Esophagus mucosa (tissue), 1 donor: ENCODE measurements at regions not wholly inside any gene's neighbourhood (a gene's known extent, or its start where the extent isn't known, plus 50 kb on each side); places are given as distances from the start of the nearest gene placed in this dataset.

Experiments
- ATAC-seq: fragments of 200-7000 bp; cut with Tn5 transposase; one replicate; pipeline ENCODE4 v1.9.1; 2020
- donor health status: DM: yes; HTN: yes; CAD: no.

DNA sequence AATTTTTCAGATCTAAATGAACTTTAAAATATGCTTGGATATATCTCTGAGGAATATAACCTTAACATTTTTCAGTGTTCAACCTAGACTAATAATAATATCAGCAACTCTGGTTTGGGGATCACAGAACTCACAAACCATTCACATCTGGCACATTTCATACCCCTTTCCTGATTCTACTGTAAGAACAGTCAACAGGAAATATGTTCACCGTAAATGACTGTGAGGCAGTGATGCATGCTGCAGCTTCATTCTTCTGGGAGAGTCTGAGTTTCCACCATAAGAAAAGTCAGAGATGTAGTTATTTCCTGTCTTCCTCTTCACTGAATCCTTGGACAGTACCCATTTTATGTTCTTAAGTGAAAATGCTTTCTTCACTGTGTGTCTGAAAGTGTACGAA is 134.2 kb upstream of the IFNGR1 start:
- ATAC-seq, result no peak

DNA sequence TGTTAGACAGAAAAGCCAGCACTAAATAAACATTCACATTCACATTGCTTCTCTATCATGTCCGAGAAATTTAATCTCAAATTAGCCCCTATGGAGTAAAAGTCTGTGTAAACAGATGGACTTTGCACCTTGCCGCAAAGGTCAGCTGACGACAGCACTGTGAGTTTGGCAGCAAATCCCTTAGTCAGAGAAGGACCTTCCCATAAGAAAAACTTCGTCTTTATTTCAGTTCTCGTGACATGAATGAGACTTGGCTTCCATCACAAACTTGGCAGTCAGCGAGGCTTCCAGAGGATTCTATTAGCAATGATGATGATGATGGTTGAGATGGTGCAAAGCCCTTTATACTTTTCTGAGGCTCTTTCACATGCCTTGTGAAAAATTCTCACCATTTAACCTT is 133.7 kb upstream of the IFNGR1 start:
- ATAC-seq, result no peak

DNA sequence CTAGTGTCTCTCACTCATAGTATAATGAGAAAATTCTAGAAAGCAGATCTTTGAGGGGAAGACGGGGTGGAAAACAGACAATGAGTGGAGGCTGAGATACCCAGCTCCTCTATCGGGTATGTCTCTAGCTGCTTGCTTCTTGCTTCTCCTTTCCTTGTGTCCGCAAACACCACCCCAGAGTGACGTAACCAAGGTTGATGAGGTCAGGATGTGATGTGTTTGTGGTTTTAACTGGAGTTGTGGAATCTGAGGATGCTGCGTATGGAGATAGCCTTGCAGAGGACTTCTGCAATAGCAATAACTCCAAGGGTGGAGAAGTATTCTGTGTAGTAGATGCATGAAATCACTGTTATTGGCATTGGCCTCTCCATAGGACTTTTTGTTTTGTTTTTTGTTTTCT is 132.7 kb upstream of the IFNGR1 start:
- ATAC-seq, result no peak

DNA sequence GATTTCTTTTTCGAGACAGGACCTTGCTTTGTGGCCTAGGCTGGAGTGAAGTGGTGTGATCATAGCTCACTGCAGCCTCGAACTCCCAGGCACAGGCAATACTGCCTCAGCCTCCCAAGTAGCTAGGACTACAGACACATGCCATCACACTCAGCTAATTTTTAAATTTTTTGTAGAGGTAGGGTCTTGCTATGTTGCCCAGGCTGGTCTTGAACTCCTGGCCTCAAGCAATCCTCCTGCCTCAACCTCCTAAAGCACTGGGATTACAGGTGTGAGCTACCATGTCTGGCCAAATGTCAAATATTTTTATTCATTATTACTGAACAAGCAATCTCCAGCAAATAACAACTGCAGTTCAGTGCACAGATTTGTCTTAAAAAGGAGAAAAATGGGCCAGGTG is 131.7 kb upstream of the IFNGR1 start:
- ATAC-seq, result no peak

DNA sequence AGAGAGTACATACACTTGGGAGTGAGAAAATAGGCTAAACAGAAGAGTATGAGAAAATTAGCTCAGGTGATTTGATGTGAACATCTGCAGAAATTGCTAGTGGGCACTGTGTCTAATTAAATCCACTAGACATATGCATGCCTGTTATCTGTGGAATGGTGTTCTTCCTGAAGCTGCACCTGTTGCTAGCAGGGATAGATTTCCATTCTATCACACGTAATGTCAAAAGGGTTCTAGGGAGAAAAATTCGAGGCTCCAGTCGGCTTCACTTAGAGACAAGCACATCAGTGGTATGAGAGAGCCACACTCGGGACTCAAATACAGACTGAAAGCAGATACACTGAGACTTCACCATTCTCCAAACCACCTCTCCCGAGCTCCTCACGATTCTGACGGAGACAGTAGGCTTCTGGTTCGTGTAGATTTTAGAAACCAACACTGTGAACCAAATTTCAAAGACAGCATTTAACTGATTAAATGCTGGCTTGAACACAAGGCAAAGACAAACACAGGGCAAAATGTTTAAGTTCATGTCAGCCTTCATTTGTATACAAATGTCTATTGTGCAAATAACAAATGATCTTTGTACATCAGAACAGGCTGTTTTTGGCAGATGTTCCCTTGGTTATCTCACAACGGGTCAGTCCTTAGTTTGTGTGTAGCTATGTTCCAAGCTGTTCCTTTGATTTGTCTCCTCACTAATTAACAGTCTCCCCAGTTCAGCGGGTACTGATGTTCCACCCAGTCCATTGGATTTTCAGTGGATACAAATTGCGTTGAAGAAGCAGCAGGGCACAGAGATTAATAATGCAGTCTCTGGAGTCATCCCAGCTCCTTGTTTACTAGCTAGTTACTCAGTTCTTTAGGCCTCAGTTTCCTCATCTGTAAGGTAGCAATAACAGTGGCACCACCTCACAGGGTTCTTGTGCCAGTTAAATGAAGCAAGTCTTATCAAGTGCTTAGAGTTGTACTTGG is 131.0 kb upstream of the IFNGR1 start:
- no peak for ATAC-seq

DNA sequence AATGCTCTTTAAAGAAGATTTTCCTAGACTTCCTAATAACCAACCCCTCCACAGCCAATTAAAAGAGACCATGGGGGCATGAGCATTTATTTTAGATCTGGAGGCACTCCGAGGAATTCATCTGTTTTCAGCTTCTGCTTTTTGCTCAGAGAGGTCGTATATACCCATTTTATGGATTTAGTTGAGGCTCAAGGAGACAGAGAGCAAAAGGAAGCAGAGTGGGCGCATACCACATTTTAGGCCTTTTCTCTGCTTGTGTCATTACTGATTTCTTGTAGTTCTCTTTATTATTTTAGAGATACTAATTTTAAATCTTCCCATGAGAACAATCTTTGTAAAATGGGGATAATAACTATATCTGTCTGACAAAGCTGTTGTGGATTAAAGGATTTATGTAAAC is 129.6 kb upstream of the IFNGR1 start:
- no peak for ATAC-seq

DNA sequence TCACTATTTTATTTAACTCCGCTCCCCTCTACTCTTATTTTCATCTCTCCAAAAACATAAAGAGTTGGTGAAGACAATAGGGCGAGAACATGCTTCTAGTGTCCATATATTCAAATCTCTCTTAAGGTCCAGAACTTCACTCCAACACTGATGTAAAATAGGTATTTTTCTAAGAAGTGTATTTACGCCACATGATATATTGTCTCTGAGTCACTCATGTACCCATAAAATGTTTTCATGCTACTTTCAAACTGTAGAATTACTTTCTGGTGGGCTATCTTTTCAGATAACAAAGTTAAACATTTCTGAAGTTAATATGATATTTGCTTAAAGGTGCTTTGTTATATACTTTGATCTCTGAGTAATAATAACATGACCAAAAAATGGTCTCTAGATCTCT is 124.1 kb upstream of the IFNGR1 start:
- ATAC-seq, result no peak

DNA sequence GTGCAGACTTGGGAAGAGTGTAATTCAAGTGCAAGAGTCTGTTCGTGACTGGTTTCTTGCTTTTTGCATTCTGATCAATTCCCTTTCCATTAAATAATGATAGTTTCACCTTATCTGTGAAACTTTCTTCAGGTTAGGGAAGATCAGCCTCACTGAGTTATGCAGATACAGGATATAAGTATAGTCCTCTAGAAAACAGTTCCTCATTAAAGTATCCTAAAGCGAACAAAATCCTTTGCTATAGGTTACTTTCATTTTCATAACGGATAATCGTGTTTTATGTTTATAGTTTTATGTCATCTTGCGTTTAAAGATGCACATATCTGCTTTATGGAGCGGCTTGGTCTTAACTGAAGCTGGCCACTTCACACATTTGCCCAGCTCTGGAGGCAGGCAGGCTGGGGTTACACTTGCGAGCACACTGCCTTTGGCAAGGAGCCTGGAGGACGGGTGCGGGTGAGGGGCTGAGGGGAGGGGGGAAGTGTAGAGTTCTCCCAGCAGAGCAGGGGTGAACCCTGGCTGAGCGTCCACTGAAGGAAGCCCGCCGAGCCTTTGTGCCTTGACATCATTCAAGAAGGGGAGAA is 123.5 kb upstream of the IFNGR1 start:
- ATAC-seq, result no peak

DNA sequence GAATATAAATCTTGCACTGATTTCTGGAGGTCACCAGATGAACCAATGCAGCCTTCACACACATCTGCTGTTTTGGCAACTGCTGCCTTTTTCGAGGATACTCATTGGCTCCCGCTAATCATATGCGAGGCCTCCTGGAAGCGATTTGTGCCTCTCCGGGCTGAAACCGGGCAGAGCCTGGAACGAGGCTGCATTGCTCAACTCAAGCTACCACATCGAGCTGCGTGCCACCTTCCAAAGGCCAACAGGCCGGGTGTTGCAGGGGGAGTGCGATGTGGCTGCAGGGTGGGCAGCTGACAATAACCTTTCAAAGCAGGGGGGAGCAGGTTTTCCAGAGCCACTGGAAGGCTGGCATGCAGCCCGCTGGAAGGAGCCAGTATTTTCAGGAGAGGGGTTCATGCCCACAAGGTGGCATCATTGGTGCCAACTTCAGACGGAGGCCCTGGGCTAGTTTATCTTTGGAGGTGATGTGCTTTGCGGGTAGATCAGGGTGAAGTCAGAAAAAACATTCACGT is 122.6 kb upstream of the IFNGR1 start:
- ATAC-seq, result no peak

DNA sequence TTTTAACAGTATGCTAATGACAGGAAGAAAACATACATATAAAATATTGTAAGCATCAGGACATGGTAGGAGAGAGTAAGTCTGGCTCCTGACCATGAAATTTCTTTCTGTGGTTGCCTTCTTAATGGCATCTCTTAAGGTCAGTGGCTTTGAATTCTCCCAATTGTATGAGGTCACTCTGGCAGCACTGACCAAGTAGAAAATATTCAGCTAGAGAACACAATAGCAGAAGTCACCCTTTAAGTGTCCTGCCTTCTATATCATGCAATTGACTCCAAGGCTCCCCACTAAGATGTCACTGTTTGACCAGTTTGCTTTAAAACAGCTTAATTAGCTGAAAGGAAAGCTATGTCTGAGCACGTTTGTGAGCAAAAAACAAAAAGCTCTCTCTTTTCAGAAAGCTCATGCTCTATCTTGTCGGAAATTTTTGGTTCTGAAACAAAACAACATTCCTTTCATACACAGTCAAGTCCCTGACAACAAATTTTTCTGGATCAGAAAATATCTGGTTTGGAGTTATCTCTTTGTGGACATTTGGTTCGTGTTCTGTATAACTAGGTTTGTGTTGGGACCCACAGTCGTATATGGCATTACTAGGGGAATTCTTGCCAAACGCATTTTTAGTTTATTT is 120.9 kb upstream of the IFNGR1 start:
- ATAC-seq, result no peak

DNA sequence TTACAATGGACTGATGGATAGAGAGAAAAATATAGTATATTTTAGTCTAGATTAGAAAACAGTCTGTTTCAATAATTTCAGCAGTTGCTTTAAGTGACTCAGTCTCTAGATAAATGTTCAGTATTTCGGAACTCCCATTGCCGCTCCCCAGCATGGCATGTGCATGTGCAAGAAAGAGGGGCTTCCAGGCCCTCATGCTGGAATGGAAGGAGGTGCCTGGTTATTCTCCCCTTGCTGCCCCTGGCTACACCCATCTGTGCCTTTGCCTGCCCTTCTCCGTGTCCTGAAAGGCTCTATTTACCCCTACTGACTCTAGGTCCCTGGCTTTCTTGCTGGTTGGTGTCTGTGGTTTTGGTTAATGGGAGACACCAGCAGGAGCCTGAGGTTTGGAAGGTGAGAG is 115.7 kb upstream of the IFNGR1 start:
- ATAC-seq, result no peak

DNA sequence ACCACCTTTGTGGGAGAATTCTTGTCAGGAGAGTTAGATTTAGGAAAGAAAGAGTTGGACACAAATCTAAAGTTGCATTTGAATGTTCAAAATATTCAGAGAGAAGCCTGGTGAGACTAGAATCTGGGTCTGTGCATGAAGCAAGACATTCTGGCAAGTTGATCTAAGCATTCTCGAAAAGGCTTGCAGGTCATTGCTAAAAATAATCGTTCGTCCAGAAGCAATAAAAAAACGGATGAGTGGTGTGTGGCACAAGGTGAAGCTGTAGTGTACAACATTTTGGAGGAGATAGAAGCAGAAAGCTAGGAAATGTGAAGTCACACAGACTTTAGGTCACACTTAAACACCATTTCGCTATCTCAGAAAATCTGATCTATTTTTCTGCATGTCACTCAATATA is 114.9 kb upstream of the IFNGR1 start:
- ATAC-seq, result no peak

DNA sequence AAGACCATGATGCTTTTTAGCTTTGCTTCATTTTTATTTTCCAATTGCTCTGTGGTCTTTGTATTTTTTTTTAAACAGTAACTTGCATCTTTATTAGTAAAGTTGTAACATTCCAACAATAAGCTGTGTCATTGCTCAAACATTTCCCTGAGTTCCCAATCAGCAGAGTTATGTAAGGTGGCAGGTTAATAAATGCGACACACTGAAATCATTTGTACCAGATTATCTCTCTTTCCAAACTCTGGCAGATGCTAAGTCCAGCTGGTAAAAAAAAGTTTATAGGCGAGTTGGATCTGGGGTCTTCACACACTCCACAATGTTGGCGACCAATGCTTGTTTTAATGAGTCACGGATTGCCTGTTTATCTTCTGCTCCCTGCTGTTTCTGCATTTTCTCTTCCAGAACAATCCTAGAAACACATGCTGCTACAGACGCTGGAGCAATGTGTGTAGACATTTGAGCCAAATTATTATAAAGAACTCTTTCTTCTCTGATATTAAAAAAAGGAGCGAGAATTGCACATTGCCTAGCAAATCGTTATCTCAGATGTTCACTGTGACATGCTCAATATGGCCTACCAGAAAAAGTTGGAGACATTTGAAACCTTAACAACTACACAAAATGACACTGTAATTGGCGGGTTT is 113.6 kb upstream of the IFNGR1 start:
- no peak for ATAC-seq

DNA sequence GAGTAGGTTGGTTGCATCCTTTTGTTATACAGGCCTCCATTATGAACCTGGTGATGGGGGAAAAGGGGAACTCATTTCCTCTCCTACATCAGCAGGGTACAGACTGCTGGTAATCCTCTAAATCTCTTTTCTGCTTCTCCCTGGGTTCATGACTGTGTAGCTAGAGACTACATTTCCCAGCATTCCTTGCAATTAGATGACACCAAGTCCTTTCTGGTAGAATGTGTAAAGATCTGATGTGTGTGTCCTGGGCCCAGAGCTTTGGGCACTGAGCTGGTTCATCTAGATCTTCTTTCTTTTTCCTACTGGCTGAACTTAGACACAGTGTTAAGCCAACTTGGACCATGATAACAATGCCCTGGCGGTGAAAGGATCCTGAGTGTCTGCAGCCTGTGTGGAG is 104.7 kb upstream of the IFNGR1 start:
- no peak for ATAC-seq

DNA sequence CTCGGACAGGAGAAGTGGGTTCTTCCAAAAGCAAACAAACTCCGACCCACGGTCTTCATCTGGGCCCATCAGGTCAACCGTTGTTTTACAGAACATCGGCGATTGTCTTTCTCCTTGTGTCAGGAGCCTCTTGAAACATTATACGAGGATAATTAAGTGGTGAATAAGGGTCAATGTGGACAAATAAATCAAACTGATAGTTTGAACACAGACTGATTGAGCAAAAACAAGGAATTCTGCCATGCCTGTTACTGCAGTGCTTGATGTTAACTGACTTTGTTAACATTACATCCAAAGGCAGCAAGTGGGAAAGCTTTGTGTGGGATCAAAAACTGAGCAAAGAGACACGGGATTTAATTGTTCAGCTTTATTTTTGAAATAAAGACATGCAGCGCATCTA is 101.1 kb upstream of the IFNGR1 start:
- ATAC-seq, result no peak

DNA sequence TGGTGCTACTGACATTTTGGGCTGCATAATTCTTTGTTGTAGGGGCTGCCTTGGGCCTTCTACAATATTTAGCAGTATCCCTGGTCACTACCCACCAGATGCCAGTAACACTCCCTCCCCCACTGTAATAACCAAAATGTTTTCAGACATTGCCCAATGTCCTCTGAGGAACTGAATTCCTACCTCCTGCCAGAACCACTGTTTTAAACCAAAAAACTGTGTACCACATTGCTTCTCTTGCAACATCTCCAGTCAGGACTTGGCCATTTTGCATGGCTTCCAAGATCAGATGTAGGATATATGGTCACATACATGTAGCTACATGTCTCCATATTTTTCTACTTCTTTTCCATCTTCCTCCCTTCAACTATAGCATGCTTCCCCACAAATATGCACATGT is 97.4 kb upstream of the IFNGR1 start:
- no peak for ATAC-seq

DNA sequence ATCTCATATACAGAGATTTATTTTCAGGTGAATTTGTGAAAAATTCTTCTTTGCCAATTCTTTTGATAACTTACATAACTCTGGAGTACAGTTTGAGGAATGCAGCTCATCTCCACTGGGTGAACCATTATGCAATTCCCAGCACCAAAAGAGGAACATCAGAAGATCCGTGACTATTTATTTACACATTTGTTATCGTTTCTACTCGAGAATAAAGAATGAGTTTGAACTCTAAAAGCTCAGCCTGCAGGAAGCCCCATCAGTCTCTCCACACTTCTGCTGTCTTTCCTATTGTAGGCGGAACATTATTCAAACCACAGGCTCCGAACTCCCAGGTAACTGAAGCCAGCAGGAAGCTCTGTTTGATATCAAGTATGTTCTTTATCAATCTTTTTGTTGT is 95.9 kb upstream of the IFNGR1 start:
- no peak for ATAC-seq

DNA sequence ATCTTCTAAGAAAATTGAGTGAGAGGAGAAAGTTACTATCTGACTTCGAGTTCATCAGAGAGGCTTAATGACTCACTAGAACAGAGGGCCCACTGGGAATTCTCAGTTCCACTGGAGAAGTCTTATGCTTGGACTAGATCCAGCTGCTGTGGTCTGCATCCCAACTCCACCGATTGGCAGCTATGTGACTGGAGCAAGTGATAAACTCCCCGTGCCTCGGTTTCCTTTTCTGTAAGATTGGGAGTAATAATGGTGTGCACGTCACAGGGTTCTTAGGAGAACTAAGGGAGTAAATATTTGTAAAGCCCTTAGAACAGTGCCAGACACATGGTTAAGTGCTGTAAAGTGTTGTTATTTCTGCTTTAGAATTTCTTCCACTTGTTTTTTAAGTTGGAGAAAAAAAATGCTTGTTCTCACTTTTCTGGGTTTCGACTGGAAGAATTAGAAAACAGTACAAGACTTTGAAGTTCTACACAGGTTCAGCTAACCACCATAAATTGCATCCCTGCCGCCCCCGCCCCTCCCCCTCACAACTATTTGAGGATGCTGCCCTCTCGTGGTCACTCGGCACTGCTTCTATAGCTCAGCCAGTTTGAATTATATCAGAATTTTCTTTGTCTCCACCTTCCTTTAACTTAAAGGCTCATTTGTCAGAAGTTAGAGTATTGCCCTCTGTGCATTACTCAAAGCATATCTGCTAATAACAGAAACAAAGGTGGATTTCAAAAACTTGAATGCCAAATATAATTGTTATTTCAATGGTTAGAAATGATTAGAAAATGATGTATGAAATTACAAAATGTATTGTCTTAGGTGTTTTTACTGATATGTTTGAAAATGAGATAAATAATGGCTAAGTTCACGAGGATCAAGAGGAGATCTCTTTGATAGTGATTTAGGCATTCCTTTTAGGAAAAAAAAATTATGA is 95.0 kb upstream of the IFNGR1 start:
- peak; percentile 70 for ATAC-seq

DNA sequence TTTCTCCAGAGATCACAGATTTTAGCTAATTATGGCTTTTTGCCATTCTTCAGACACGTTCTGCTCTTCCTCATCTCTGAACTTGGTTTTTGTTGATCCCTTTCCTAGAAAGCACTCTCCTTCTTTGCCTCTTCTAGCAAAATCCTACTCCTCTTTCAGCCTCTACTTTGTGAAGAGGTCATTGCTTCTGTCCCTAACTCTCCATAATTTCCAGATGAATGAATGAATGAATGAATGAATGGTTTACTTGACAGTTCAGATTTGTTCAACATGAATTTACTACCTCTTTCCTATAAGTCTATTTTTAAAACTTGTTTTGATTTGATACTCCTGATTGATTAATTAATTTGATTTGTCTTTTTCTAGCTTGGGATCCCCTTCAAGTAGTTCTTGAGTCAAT is 94.0 kb upstream of the IFNGR1 start:
- no peak for ATAC-seq

DNA sequence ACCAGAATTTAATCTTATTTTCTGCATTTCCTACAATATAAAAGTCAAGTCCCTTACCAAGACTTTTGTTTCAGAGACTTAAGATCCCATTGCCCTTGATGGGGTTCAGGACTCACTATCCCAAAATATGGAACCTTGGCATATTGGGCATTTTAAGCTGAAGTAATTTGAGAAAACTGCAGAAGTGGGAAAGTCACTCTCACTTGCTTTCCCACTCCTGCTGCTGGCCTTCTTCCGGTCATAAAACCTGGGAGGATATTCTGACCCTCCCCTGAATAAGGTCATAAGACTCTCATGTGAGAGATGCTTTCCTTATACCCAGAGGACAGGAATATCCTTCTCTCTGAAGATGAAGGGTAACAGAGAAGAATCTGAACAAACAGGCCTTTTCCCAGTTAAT is 92.8 kb upstream of the IFNGR1 start:
- no peak for ATAC-seq

DNA sequence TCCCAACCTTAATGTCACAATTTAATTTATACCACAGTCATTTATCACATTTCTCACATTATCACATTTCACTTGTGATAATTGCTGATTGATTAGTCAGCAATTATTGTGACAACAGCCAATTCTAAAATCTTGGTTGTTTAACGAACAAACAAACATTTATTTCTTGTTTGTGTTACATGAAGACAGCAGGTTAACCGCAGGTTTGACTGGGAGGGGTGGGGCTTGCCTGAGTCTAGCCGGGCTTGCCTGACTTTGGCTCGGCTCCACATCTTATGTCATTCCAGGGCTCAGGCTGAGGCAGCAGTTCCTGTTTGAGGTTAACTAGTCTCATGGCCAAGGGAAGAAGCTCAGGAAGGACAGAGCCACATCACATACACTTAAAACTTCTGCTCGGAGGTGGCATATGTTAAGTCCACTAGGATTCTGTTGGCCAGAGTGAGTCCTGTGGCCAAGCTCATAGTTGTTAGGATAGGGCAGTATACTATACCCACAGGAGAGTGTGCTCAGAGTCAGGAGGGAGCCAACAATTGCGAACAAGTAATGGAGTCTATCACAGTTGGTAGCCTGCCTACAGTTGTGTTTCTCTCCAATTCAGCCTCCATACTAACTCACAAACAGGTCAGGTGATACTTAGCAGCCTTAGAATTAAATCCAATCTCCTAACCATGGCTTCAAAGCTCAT is 90.0 kb upstream of the IFNGR1 start:
- ATAC-seq, result peak; percentile 87
